ENCODE measurements at regions not wholly inside any gene's neighbourhood (a gene's known extent, or its start where the extent isn't known, plus 50 kb on each side); places are given as distances from the start of the nearest gene placed in this dataset.
"Not testable (repeated sequence)": the region's sequence is repeated elsewhere in the genome, so short reads cannot be mapped to it uniquely, and the experiment has no call there.

DNA sequence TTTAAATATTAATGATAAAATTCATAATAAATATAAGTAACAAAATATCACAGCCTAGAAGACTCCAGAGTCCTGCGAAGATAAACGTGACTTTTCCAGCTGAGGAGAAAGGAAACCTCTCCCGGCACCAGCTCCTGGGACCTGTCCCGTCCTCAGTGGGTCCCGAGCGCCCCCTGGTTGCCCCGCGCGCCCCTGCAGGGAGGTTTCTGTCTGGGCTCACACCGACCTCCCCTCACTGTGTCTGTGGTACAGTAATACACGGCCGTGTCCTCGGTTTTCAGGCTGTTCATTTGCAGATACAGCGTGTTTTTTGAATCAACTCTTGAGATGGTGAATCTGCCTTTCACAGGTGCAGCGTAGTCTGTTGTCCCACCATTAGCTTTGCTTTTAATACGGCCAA, 478.7 kb downstream of the TP53TG3F start:
- H3K4me1 ChIP-seq (ENCODE audit: insufficient read depth, low read length); POLR2A ChIA-PET; in situ Hi-C loops (cut with HindIII; ENCODE audit: extremely low pct_ligation_motif_present, low pct_unique_long_range_greater_than_20kb); H3K4me2 ChIP-seq (ENCODE audit: low read depth, low read length); H2AFZ ChIP-seq (ENCODE audit: low read length); DNase-seq (ENCODE audit: low spot score); H3K79me2 ChIP-seq (ENCODE audit: insufficient read depth, low read length); H3K4me3 ChIP-seq (replicated peaks in 1 of 3; ENCODE audit: insufficient read depth in 1 of 3, low read depth in 2 of 3, low read length in 3 of 3); CTCF ChIA-PET (ENCODE audit: low intra/inter-chr PET ratio, low total read pairs); FAIRE-seq; H3K9ac ChIP-seq (ENCODE audit: insufficient read depth, low read depth, low read length); H3K36me3 ChIP-seq (replicated peaks in 1 of 2; ENCODE audit: control insufficient read depth in 1 of 2, insufficient read depth in 2 of 2, low read length in 2 of 2); intact Hi-C loops (cut with micrococcal nuclease; ENCODE audit: unreplicated experiment); H3K27ac ChIP-seq (ENCODE audit: extremely low read length, insufficient read depth, low read length); H3K9me3 ChIP-seq (ENCODE audit: low read length); H3K27me3 ChIP-seq (ENCODE audit: control insufficient read depth in 1 of 2, insufficient read depth in 2 of 2, low read length in 2 of 2); BruUV-seq (replicated peaks); H4K20me1 ChIP-seq (ENCODE audit: insufficient read depth, low read length): not testable (repeated sequence)
- TF ChIP-seq STAG1 (CRISPR knock-in tag; IDR thresholded peaks at IDR 0.05): 0 out of 2 replicates have a peak, but pooled peaks have one; percentile 5
- TF ChIP-seq, protein P1, sequence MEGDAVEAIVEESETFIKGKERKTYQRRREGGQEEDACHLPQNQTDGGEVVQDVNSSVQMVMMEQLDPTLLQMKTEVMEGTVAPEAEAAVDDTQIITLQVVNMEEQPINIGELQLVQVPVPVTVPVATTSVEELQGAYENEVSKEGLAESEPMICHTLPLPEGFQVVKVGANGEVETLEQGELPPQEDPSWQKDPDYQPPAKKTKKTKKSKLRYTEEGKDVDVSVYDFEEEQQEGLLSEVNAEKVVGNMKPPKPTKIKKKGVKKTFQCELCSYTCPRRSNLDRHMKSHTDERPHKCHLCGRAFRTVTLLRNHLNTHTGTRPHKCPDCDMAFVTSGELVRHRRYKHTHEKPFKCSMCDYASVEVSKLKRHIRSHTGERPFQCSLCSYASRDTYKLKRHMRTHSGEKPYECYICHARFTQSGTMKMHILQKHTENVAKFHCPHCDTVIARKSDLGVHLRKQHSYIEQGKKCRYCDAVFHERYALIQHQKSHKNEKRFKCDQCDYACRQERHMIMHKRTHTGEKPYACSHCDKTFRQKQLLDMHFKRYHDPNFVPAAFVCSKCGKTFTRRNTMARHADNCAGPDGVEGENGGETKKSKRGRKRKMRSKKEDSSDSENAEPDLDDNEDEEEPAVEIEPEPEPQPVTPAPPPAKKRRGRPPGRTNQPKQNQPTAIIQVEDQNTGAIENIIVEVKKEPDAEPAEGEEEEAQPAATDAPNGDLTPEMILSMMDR (CRISPR knock-in tag; IDR thresholded peaks at IDR 0.05): peak; percentile 56
- WGBS (ENCODE audit: low lambda C conversion rate): 0% methylated on average over 7 of the region's 16 CpGs
- ATAC-seq: peak; percentile 77; the same call in 2 of the 3 replicates

DNA sequence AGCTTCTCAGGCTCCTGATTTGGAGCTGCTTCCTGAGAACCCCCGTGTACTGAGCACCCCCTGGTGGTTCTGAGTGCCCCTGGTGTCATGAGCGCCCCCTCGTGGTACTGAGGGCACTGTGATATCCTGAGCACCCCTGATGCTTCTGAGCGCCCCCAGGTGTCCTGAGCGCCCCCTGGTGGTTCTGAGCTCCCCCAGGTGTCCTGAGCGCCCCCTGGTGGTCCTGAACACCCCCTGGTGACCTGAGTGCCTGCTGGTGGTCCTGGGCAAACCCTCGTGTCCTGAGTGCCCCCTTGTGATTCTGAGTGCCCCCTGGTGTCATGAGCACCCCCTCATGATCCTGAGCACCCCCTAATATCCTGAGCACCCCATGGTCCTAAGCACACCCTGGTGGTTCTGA, 502.1 kb downstream of the TP53TG3F start:
- H3K9ac ChIP-seq (ENCODE audit: insufficient read depth, low read depth, low read length); in situ Hi-C loops (cut with HindIII; ENCODE audit: extremely low pct_ligation_motif_present, low pct_unique_long_range_greater_than_20kb); H3K9me3 ChIP-seq (ENCODE audit: low read length); H2AFZ ChIP-seq (ENCODE audit: low read length); intact Hi-C loops (cut with micrococcal nuclease; ENCODE audit: unreplicated experiment); H3K4me3 ChIP-seq (replicated peaks in 1 of 3; ENCODE audit: insufficient read depth in 1 of 3, low read depth in 2 of 3, low read length in 3 of 3); H3K4me1 ChIP-seq (ENCODE audit: insufficient read depth, low read length); H4K20me1 ChIP-seq (ENCODE audit: insufficient read depth, low read length); H3K27ac ChIP-seq (ENCODE audit: extremely low read length, insufficient read depth, low read length); H3K36me3 ChIP-seq (replicated peaks in 1 of 2; ENCODE audit: control insufficient read depth in 1 of 2, insufficient read depth in 2 of 2, low read length in 2 of 2); POLR2A ChIA-PET; CTCF ChIA-PET (ENCODE audit: low intra/inter-chr PET ratio, low total read pairs); BruUV-seq (replicated peaks); FAIRE-seq; H3K79me2 ChIP-seq (ENCODE audit: insufficient read depth, low read length); DNase-seq (ENCODE audit: low spot score); H3K4me2 ChIP-seq (ENCODE audit: low read depth, low read length); H3K27me3 ChIP-seq (ENCODE audit: control insufficient read depth in 1 of 2, insufficient read depth in 2 of 2, low read length in 2 of 2): not testable (repeated sequence)
- TF ChIP-seq, protein P1 (CRISPR knock-in tag; IDR thresholded peaks at IDR 0.05): peak; percentile 63
- WGBS (ENCODE audit: low lambda C conversion rate): 0% methylated on average over 1 of the region's 7 CpGs
- peak; percentile 32; the same call in 2 of the 3 replicates for ATAC-seq

DNA sequence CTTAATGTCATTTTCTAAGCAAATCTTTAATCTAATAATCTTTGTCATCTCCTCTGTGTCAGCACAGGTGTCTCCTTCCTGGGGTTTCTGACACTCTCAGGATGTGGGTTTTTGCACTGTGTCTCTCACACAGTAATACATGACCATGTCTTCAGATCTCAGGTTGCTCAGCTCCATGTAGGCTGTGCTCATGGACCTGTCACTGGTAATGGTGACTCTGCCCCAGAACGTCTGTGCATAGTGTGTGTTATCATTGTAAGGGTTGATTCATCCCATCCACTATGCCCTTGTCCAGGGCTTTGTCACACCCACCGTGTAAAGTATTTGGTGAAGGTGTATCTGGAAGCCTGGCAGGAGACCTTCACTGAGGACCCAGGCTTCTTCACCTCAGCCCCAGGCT, 506.1 kb downstream of the TP53TG3F start:
- POLR2A ChIA-PET; DNase-seq (ENCODE audit: low spot score); H3K79me2 ChIP-seq (ENCODE audit: insufficient read depth, low read length); in situ Hi-C loops (cut with HindIII; ENCODE audit: extremely low pct_ligation_motif_present, low pct_unique_long_range_greater_than_20kb); intact Hi-C loops (cut with micrococcal nuclease; ENCODE audit: unreplicated experiment); H3K4me2 ChIP-seq (ENCODE audit: low read depth, low read length); H3K9me3 ChIP-seq (ENCODE audit: low read length); H3K27me3 ChIP-seq (ENCODE audit: control insufficient read depth in 1 of 2, insufficient read depth in 2 of 2, low read length in 2 of 2); H4K20me1 ChIP-seq (ENCODE audit: insufficient read depth, low read length); ATAC-seq; H3K4me1 ChIP-seq (ENCODE audit: insufficient read depth, low read length); H2AFZ ChIP-seq (ENCODE audit: low read length); H3K9ac ChIP-seq (ENCODE audit: insufficient read depth, low read depth, low read length); CTCF ChIA-PET (ENCODE audit: low intra/inter-chr PET ratio, low total read pairs); FAIRE-seq; BruUV-seq (replicated peaks); H3K36me3 ChIP-seq (replicated peaks in 1 of 2; ENCODE audit: control insufficient read depth in 1 of 2, insufficient read depth in 2 of 2, low read length in 2 of 2); H3K4me3 ChIP-seq (replicated peaks in 1 of 3; ENCODE audit: insufficient read depth in 1 of 3, low read depth in 2 of 3, low read length in 3 of 3); H3K27ac ChIP-seq (ENCODE audit: extremely low read length, insufficient read depth, low read length): not testable (repeated sequence)
- no CpG with 5 or more reads among the region's 2 CpGs for WGBS (ENCODE audit: low lambda C conversion rate)

All from HepG2 (cell line).